ENCODE measurements at regions not wholly inside any gene's neighbourhood (a gene's known extent, or its start where the extent isn't known, plus 50 kb on each side); places are given as distances from the start of the nearest gene placed in this dataset.

GRCh38 chr12:46082490-46083200, 92.3 kb upstream of the SCAF11 start:
- intact Hi-C loops (cut with DNase I), result no loop called here

DNA sequence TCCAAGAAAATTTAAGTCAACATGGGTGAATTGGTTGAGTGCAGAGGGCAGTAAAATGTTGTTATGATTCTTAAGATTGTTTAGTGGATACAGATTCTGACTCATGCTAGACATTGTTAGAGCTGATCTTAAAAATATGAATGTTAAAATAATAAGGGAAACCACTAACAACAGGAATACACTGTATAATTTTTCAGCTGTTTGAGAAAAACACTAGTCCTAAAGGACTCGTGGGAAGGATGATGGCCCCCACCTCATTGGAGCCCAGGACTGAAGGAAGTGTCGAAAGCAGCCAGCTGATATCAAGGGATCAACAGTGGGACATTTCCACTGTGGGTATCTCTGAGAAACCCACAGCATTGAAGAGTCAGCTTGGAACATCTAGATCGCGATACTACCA, 82.9 kb upstream of the SCAF11 start:
- no peak overlapping the region for H3K27ac ChIP-seq
- H3K4me3 ChIP-seq, result no peak overlapping the region
- intact Hi-C loops (cut with DNase I), result no loop called here
- H3K9me3 ChIP-seq, result no peaks in the 10 kb centered on the region
- no peaks in the 10 kb centered on the region for H3K27me3 ChIP-seq (ENCODE audit: low read depth)
- peaks cover 6% of the 10 kb centered on the region for H3K4me1 ChIP-seq
- TF ChIP-seq, protein P1, sequence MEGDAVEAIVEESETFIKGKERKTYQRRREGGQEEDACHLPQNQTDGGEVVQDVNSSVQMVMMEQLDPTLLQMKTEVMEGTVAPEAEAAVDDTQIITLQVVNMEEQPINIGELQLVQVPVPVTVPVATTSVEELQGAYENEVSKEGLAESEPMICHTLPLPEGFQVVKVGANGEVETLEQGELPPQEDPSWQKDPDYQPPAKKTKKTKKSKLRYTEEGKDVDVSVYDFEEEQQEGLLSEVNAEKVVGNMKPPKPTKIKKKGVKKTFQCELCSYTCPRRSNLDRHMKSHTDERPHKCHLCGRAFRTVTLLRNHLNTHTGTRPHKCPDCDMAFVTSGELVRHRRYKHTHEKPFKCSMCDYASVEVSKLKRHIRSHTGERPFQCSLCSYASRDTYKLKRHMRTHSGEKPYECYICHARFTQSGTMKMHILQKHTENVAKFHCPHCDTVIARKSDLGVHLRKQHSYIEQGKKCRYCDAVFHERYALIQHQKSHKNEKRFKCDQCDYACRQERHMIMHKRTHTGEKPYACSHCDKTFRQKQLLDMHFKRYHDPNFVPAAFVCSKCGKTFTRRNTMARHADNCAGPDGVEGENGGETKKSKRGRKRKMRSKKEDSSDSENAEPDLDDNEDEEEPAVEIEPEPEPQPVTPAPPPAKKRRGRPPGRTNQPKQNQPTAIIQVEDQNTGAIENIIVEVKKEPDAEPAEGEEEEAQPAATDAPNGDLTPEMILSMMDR (IDR thresholded peaks at IDR 0.05), result no peak
- ATAC-seq, result no peak
- no peaks in the 10 kb centered on the region for H3K36me3 ChIP-seq
- no peak for DNase-seq

More at GRCh38 chr12:46082490-46083200, 92.3 kb upstream of the SCAF11 start:
- Histone ChIP-seq H3K4me1 (no peaks in the 10 kb centered on the region), H3K36me3 (no peaks in the 10 kb centered on the region), H3K27ac (no peak overlapping the region), H3K4me3 (no peak overlapping the region), H3K9me3 (no peaks in the 10 kb centered on the region), H3K27me3 (ENCODE audit: low read depth) (no peaks in the 10 kb centered on the region)
- no peak for ATAC-seq
- no peak for DNase-seq
- TF ChIP-seq, protein P1 (IDR thresholded peaks at IDR 0.05), result no peak

- peaks cover 6% of the 10 kb centered on the region for H3K4me1 ChIP-seq
- no peaks in the 10 kb centered on the region for H3K27me3 ChIP-seq (ENCODE audit: low read depth)
- ATAC-seq (peak; percentile 95 to 97), DNase-seq (peak; percentile 65)
- no peaks in the 10 kb centered on the region for H3K9me3 ChIP-seq
- TF ChIP-seq, protein P1 (IDR thresholded peaks at IDR 0.05), result peak; percentile 85
- H3K4me3 ChIP-seq, result no peak overlapping the region
- no peak overlapping the region for H3K27ac ChIP-seq
- intact Hi-C loops (cut with DNase I), result no loop called here
- no peaks in the 10 kb centered on the region for H3K36me3 ChIP-seq
These were observed 81.6 kb upstream of the SCAF11 start for GRCh38 chr12:46071769-46072624.

DNA sequence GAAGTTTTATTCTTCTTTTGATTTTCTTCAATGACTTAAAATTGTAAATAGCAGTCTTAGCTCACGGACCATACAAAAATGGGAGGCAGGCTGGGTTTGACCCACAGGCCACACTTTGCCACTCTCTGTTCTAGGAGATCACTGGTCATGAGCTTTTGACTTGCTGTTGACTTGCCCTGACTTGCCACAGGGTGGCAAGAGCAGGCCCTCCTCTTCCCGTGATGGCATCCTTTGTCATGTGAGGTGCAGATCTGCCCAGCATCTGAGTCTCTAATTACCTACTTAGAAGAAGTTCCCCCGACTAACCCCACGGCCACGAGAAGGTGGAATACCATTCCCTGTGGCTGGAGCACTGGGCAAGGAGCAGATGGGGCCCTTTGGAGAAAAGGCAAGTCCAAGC, 81.0 kb upstream of the SCAF11 start:
- no peaks in the 10 kb centered on the region for H3K27me3 ChIP-seq (ENCODE audit: low read depth)
- intact Hi-C loops (cut with DNase I), result no loop called here
- no peak overlapping the region for H3K4me3 ChIP-seq
- no peak for DNase-seq
- no peak for ATAC-seq
- no peaks in the 10 kb centered on the region for H3K9me3 ChIP-seq
- TF ChIP-seq, protein P1 (IDR thresholded peaks at IDR 0.05), result no peak
- no peaks in the 10 kb centered on the region for H3K36me3 ChIP-seq
- no peak overlapping the region for H3K27ac ChIP-seq
- peaks cover 6% of the 10 kb centered on the region for H3K4me1 ChIP-seq

DNA sequence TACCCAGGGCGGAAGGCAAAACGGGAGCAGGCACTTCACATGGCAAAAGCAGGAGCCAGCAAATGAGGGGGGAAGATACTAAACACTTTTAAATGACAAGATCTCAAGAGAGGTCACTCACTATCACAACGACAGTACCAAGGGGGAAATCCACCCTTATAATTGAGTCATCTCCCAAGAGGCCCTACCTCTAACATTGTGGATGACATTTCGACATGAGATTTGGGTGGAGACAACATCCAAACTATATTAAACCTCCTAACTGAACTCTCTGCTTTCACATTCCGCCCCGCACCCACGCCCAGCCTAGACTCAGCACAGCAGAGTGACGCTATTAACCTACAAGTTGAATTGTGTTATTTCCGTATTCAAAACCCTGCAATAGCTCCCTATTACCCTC, 76.7 kb upstream of the SCAF11 start:
- no peaks in the 10 kb centered on the region for H3K27me3 ChIP-seq (ENCODE audit: low read depth)
- H3K27ac ChIP-seq, result no peak overlapping the region
- TF ChIP-seq, protein P1 (IDR thresholded peaks at IDR 0.05), result no peak
- no peak for DNase-seq
- no peak overlapping the region for H3K4me3 ChIP-seq
- H3K36me3 ChIP-seq, result no peaks in the 10 kb centered on the region
- no peak for ATAC-seq
- H3K9me3 ChIP-seq, result no peaks in the 10 kb centered on the region
- intact Hi-C loops (cut with DNase I), result no loop called here
- H3K4me1 ChIP-seq, result peaks cover 3% of the 10 kb centered on the region

Data from lower lobe of right lung (tissue), 2 donors.